ENCODE measurements at regions not wholly inside any gene's neighbourhood (a gene's known extent, or its start where the extent isn't known, plus 50 kb on each side); places are given as distances from the start of the nearest gene placed in this dataset.

DNA sequence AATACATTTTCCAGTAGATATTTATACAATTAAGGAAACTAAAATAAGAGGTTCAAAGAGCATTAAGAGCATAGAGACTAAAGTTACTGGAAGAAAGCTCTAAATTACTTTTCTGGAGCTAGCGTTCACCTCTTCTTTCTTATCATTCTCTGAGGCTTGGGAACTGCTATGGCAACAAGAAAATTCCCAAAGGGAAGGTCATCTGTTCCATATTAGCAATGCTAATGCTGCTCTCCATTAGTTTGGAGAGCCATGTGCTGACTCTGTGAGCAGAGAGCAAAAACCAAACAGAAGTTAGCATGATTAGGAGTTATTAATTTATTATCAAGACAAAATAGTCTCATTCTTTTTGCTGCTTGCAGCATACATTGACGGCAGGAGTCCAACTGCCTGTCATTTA is 143.1 kb upstream of the SLC16A7 start:
- TF ChIP-seq, protein P1, sequence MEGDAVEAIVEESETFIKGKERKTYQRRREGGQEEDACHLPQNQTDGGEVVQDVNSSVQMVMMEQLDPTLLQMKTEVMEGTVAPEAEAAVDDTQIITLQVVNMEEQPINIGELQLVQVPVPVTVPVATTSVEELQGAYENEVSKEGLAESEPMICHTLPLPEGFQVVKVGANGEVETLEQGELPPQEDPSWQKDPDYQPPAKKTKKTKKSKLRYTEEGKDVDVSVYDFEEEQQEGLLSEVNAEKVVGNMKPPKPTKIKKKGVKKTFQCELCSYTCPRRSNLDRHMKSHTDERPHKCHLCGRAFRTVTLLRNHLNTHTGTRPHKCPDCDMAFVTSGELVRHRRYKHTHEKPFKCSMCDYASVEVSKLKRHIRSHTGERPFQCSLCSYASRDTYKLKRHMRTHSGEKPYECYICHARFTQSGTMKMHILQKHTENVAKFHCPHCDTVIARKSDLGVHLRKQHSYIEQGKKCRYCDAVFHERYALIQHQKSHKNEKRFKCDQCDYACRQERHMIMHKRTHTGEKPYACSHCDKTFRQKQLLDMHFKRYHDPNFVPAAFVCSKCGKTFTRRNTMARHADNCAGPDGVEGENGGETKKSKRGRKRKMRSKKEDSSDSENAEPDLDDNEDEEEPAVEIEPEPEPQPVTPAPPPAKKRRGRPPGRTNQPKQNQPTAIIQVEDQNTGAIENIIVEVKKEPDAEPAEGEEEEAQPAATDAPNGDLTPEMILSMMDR (IDR thresholded peaks at IDR 0.05; ENCODE audit: low read length) = no peak
- TF ChIP-seq EZH2 (optimal IDR thresholded peaks at IDR 0.05; ENCODE audit: low read depth, low read length) = no peak

All from MM.1S (cell line).